ENCODE measurements at regions not wholly inside any gene's neighbourhood (a gene's known extent, or its start where the extent isn't known, plus 50 kb on each side); places are given as distances from the start of the nearest gene placed in this dataset.

DNA sequence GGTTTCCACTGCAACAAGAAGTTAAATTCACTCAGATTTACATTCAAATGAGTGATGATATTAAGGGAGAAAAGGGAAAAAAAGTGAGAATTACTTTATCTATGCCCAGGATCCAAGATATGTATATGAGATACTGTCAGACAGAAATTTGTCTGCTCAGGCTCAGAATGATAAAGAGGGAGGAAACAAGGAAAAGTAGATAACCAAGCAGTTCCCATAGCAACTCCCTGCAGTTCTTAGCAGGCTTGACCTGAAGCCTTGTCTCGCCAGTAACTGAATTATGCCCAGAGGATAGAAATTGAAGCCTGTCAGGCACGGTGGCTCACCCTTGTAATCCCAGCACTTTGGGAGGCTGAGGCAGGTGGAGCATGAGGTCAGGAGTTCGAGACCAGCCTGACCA is 304.4 kb downstream of the TLE1 start:
- H3K27me3 ChIP-seq (ENCODE audit: insufficient read depth, low read length), result no peaks in the 10 kb centered on the region
- no peak overlapping the region for H3K14ac ChIP-seq (ENCODE audit: insufficient read depth, low read length)
- WGBS (ENCODE audit: extremely low coverage, insufficient read length, low lambda C conversion rate), result no CpG with 5 or more reads among the region's 3 CpGs
- Mint-ChIP-seq H3K4me3 (no peak overlapping the region), H3K27me3 (ENCODE audit: low read depth) (no peaks in the 10 kb centered on the region), H3K27ac (no peak overlapping the region), H3K9me3 (no peaks in the 10 kb centered on the region; a peak in 1 of 5 replicates), H3K36me3 (ENCODE audit: insufficient read depth in 1 of 3, low read depth in 3 of 3) (no peaks in the 10 kb centered on the region), H3K4me1 (peaks cover 4 to 11% of the 10 kb centered on the region in 2 experiments; a peak in 3 of 4 replicates)
- TF ChIP-seq, protein P1, sequence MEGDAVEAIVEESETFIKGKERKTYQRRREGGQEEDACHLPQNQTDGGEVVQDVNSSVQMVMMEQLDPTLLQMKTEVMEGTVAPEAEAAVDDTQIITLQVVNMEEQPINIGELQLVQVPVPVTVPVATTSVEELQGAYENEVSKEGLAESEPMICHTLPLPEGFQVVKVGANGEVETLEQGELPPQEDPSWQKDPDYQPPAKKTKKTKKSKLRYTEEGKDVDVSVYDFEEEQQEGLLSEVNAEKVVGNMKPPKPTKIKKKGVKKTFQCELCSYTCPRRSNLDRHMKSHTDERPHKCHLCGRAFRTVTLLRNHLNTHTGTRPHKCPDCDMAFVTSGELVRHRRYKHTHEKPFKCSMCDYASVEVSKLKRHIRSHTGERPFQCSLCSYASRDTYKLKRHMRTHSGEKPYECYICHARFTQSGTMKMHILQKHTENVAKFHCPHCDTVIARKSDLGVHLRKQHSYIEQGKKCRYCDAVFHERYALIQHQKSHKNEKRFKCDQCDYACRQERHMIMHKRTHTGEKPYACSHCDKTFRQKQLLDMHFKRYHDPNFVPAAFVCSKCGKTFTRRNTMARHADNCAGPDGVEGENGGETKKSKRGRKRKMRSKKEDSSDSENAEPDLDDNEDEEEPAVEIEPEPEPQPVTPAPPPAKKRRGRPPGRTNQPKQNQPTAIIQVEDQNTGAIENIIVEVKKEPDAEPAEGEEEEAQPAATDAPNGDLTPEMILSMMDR (conservative IDR thresholded peaks at IDR 0.05), result no peak
- H4K8ac ChIP-seq (replicated peaks; ENCODE audit: insufficient read length, low read depth, low read length), result no peak overlapping the region
- H3K56ac ChIP-seq (ENCODE audit: insufficient read length, low read depth, low read length), result no peak overlapping the region
- no peaks in the 10 kb centered on the region for H3K9me3 ChIP-seq (ENCODE audit: control insufficient read depth, low read depth, low read length)
- no peaks in the 10 kb centered on the region; the same call in 1 of the 2 replicates for H3K4me1 ChIP-seq (ENCODE audit: insufficient read depth, low read length)
- no peak overlapping the region for H4K5ac ChIP-seq (ENCODE audit: insufficient read length, low read depth, low read length)
- H3K9ac ChIP-seq (ENCODE audit: extremely low read depth, insufficient read length, low read length), result no peak overlapping the region
- no peak overlapping the region for H2BK5ac ChIP-seq (ENCODE audit: insufficient read length, low read length)
- H2BK20ac ChIP-seq (ENCODE audit: low read depth, low read length, poor library complexity, severe bottlenecking), result no peak overlapping the region
- H2BK12ac ChIP-seq (ENCODE audit: insufficient read length, low read depth, low read length), result no peak overlapping the region
- no peak overlapping the region for H3K23ac ChIP-seq (ENCODE audit: insufficient read length, low read depth, low read length)
- no peak for DNase-seq
- H2AFZ ChIP-seq (ENCODE audit: low read length), result no peak overlapping the region
- H2BK120ac ChIP-seq (ENCODE audit: low read depth, low read length, poor library complexity, severe bottlenecking), result no peak overlapping the region
- H3K79me2 ChIP-seq (ENCODE audit: insufficient read depth, low read length), result no peaks in the 10 kb centered on the region
- no peaks in the 10 kb centered on the region for H3K79me1 ChIP-seq (ENCODE audit: insufficient read depth, low read depth, low read length, poor library complexity, severe bottlenecking)
- H3T11ph ChIP-seq (ENCODE audit: low read length), result no peak overlapping the region
- H3K18ac ChIP-seq (ENCODE audit: insufficient read length, low read depth, low read length), result no peak overlapping the region
- no peak overlapping the region for H3K27ac ChIP-seq (ENCODE audit: insufficient read length, low read depth, low read length)
- no peak overlapping the region for H3K4ac ChIP-seq (ENCODE audit: low read depth, low read length)
- H4K91ac ChIP-seq (ENCODE audit: insufficient read length, low read depth, low read length), result no peak overlapping the region
- H4K20me1 ChIP-seq (ENCODE audit: control insufficient read depth, insufficient read depth, insufficient read length), result no peaks in the 10 kb centered on the region
- no peak overlapping the region for H3K4me2 ChIP-seq (ENCODE audit: insufficient read depth, insufficient read length, low read length)
- H3K23me2 ChIP-seq (ENCODE audit: insufficient read length, low read depth, low read length, poor library complexity, severe bottlenecking), result no peaks in the 10 kb centered on the region
- no peak overlapping the region for H2BK15ac ChIP-seq (ENCODE audit: low read depth, low read length)
- H2AK5ac ChIP-seq (ENCODE audit: insufficient read length, low read length), result no peak overlapping the region

Data from H9 (cell line).